Thyroid gland (tissue), 4 donors: ENCODE measurements at regions not wholly inside any gene's neighbourhood (a gene's known extent, or its start where the extent isn't known, plus 50 kb on each side); places are given as distances from the start of the nearest gene placed in this dataset.

Source experiments
- POLR2A ChIP-seq, 2 donors: fragments of 450-650 bp; IDR thresholded peaks; one replicate each; pipeline ENCODE4 v1.6.1; 2017; ENCODE audit warnings: antibody characterized with exemption in 2 of 2, mild to moderate bottlenecking in 2 of 2, moderate library complexity in 1 of 2
- TF ChIP-seq, protein P1 (sequence below), 6 experiments: fragments of 200-600 bp in 3 of 6; fragments of 450-650 bp in 3 of 6; sonication (generic) in 3 of 6; IDR thresholded peaks; one replicate each; pipeline ENCODE4 v1.5.1; 2016 to 2019; ENCODE audit warnings: antibody characterized with exemption in 6 of 6, mild to moderate bottlenecking in 2 of 6, inconsistent platforms in 1 of 6, moderate library complexity in 1 of 6

DNA sequence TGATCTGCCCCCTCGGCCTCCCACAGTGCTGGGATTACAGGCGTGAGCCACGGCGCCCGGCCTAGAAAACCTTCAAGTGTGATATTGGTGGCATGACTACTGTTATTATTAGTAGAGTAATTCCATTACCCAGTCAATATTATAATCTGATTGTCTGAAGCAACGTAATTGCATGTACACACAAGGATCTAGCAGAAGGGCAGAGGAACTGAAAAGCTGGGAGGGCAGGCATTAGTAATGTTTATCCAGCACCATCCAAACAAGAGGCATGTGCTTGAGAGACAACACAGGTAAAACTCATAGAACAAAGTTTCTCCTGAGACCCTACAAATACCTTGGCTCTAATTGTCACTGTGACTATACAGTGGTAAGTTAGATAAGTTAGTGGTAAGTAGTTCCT lies 56.2 kb upstream of the ITM2B start:
- TF ChIP-seq, protein P1, sequence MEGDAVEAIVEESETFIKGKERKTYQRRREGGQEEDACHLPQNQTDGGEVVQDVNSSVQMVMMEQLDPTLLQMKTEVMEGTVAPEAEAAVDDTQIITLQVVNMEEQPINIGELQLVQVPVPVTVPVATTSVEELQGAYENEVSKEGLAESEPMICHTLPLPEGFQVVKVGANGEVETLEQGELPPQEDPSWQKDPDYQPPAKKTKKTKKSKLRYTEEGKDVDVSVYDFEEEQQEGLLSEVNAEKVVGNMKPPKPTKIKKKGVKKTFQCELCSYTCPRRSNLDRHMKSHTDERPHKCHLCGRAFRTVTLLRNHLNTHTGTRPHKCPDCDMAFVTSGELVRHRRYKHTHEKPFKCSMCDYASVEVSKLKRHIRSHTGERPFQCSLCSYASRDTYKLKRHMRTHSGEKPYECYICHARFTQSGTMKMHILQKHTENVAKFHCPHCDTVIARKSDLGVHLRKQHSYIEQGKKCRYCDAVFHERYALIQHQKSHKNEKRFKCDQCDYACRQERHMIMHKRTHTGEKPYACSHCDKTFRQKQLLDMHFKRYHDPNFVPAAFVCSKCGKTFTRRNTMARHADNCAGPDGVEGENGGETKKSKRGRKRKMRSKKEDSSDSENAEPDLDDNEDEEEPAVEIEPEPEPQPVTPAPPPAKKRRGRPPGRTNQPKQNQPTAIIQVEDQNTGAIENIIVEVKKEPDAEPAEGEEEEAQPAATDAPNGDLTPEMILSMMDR (IDR thresholded peaks at IDR 0.05) = no peak
- no peak for TF ChIP-seq POLR2A (IDR thresholded peaks at IDR 0.05)
